ENCODE measurements at regions not wholly inside any gene's neighbourhood (a gene's known extent, or its start where the extent isn't known, plus 50 kb on each side); places are given as distances from the start of the nearest gene placed in this dataset.

GRCh38 chr4:25984266-25984665, 70.2 kb downstream of the SMIM20 start:
- TF ChIP-seq CTCF (IDR thresholded peaks at IDR 0.05): no peak
- no peak for TF ChIP-seq POLR2A (IDR thresholded peaks at IDR 0.05)

Measured in testis (tissue), 2 donors.